ENCODE measurements at regions not wholly inside any gene's neighbourhood (a gene's known extent, or its start where the extent isn't known, plus 50 kb on each side); places are given as distances from the start of the nearest gene placed in this dataset.

DNA sequence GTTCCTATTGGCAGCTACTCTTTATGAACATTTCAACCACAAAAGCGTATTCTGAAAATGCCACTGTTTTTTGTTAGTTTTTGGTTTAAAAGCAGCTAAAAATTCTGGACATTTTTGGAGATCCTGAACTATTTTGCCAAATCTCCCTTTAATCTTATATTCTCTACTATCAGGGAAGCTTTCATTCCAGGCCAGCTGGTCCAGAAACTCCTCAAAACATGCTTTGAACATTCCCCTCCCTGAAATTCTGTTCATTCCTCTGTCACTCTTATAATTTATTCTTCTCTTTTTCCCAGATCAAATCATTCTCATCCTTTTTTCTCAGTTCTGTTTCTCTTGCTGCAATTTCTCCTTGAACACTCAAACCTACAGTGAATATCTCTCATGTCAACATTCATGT is 790.9 kb upstream of the ARGLU1 start:
- no peak overlapping the region for H3K18ac ChIP-seq (ENCODE audit: insufficient read length, low read depth, low read length)
- TF ChIP-seq CTCF (conservative IDR thresholded peaks at IDR 0.05) = no peak
- no CpG with 5 or more reads among the region's 1 CpG for WGBS (ENCODE audit: extremely low coverage, insufficient read length, low lambda C conversion rate)

More for the DNA sequence above, 790.9 kb upstream of the ARGLU1 start:
- Histone ChIP-seq H3K79me2 (ENCODE audit: insufficient read depth, low read length) (no peaks in the 10 kb centered on the region), H2AFZ (ENCODE audit: low read length) (no peak overlapping the region), H4K20me1 (ENCODE audit: control insufficient read depth, insufficient read depth, insufficient read length) (no peaks in the 10 kb centered on the region), H3K56ac (ENCODE audit: insufficient read length, low read depth, low read length) (no peak overlapping the region), H2BK20ac (ENCODE audit: low read depth, low read length, poor library complexity, severe bottlenecking) (no peak overlapping the region), H3K4me1 (ENCODE audit: insufficient read depth, low read length) (no peaks in the 10 kb centered on the region), H2BK120ac (ENCODE audit: low read depth, low read length, poor library complexity, severe bottlenecking) (no peak overlapping the region), H2BK5ac (ENCODE audit: insufficient read length, low read length) (no peak overlapping the region), H3K9ac (ENCODE audit: extremely low read depth, insufficient read length, low read length) (no peak overlapping the region), H3K9me3 (ENCODE audit: control insufficient read depth, low read depth, low read length) (no peaks in the 10 kb centered on the region), H3T11ph (ENCODE audit: low read length) (no peak overlapping the region), H2BK12ac (ENCODE audit: insufficient read length, low read depth, low read length) (no peak overlapping the region), H4K91ac (ENCODE audit: insufficient read length, low read depth, low read length) (no peak overlapping the region), H3K23me2 (ENCODE audit: insufficient read length, low read depth, low read length, poor library complexity, severe bottlenecking) (no peaks in the 10 kb centered on the region), H2AK5ac (ENCODE audit: insufficient read length, low read length) (no peak overlapping the region), H3K23ac (ENCODE audit: insufficient read length, low read depth, low read length) (no peak overlapping the region), H2BK15ac (ENCODE audit: low read depth, low read length) (no peak overlapping the region), H3K14ac (ENCODE audit: insufficient read depth, low read length) (no peak overlapping the region), H3K27ac (ENCODE audit: insufficient read length, low read depth, low read length) (no peak overlapping the region), H3K79me1 (ENCODE audit: insufficient read depth, low read depth, low read length, poor library complexity, severe bottlenecking) (no peaks in the 10 kb centered on the region), H3K27me3 (ENCODE audit: insufficient read depth, low read length) (no peaks in the 10 kb centered on the region), H3K4ac (ENCODE audit: low read depth, low read length) (no peak overlapping the region), H4K8ac (replicated peaks; ENCODE audit: insufficient read length, low read depth, low read length) (no peak overlapping the region), H3K4me2 (ENCODE audit: insufficient read depth, insufficient read length, low read length) (no peak overlapping the region), H4K5ac (ENCODE audit: insufficient read length, low read depth, low read length) (no peak overlapping the region)
- no peak overlapping the region for H3K27ac Mint-ChIP-seq
- peaks cover 0 to 3% of the 10 kb centered on the region in 2 experiments; a peak in 2 of 5 replicates for H3K9me3 Mint-ChIP-seq
- H3K27me3 Mint-ChIP-seq (ENCODE audit: low read depth) = no peaks in the 10 kb centered on the region
- no peak overlapping the region for H3K4me3 Mint-ChIP-seq
- peaks cover 3 to 5% of the 10 kb centered on the region in 2 experiments; a peak in 1 of 4 replicates for H3K4me1 Mint-ChIP-seq
- no peak for DNase-seq
- H3K36me3 Mint-ChIP-seq (ENCODE audit: insufficient read depth in 1 of 3, low read depth in 3 of 3) = no peaks in the 10 kb centered on the region; a peak in 1 of 7 replicates

All from H9 (cell line).